ENCODE measurements at regions not wholly inside any gene's neighbourhood (a gene's known extent, or its start where the extent isn't known, plus 50 kb on each side); places are given as distances from the start of the nearest gene placed in this dataset.

GRCh38 chr6:11290027-11290426, 57.6 kb upstream of the NEDD9 start:
- no peak for DNase-seq

DNA sequence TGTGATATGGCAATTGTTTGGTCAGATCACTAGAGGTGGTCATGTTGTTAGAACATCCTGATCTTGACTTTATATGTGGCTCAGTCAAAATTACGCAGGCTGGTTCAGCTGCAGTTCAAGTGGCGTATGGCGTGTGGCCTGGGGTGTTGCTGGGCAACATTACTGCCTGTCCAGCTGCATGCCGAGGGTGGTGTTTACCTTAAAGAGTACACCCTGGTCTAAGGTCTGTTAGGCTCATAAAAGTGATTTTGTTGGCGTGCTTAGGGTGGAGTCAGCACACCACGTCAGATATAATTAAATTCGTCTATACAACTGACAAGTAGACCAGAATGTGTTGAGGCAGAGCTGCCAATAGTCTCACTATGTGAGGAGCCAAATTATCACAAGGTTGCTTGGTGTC, 55.6 kb upstream of the NEDD9 start:
- no peak for DNase-seq

- no peak for DNase-seq
Measured at GRCh38 chr6:11284996-11285395, 52.5 kb upstream of the NEDD9 start.

DNA sequence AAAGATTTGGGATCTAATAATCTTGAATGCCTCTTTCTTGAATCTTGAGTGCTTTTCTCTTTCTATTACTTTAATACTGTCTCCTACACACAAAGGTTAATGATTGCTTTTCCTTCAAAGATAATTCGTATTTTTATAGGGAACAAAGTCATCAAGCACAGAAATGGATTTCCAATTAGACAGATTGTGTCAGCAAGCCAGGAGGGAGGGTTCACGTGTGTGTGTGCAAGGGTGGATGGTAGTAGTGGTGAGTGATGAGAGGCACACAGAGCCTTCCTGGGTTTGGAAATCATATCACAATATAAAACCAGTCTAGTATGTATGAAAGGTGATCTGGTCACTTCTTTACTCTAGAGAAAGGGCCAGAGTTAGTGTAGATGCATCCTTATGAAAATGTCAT, 51.2 kb upstream of the NEDD9 start:
- no peak for DNase-seq

DNA sequence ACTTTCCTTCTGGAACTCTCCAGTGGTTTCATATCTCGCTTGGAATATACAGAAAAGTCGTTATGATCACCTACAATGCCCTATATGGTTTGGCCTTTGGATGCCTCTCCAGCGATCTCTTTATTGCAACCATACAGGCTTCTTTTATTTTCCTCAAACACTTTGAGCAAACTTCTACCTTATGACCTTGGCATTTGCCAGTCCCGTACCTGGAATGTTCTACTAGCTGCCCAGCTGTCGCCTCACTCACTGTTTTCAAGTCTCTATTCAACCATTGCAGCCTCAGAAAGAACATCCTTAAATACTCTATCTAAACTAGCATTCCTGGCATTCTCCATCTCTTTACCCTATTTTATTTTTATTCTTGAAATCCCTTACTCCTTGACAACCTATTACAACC, 50.4 kb upstream of the NEDD9 start:
- DNase-seq, result no peak

Data from Kasumi-1 (cell line).